T-helper 22 cell (primary cell): ENCODE measurements at regions not wholly inside any gene's neighbourhood (a gene's known extent, or its start where the extent isn't known, plus 50 kb on each side); places are given as distances from the start of the nearest gene placed in this dataset.

Experiments used
- DNase-seq: peaks from one replicate; pipeline ENCODE4 v3.0.0-alpha.2; 2020; ENCODE audit warnings: low read depth

DNA sequence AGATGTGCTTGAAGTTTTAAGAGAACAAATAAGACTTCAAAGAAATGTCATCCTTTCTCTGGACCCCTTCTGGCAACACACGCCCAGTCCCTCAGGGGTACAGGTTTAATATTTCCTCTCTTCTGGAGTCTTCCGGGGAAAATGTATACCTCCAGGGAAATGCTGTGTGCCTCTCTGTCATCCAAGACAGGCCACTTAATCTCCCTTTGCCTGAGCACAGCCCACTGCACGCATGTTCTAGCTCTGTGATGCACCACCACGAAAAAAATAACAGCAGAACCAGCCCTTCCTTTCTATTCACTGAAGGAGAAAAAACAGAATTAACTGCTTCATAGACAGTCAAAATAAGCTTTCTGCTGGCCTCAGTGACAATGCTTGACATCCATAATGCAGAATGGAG is 140.1 kb downstream of the RBFOX3 start:
- DNase-seq = no peak

- DNase-seq = no peak
Observed at GRCh38 chr17:79469646-79470045, 141.2 kb downstream of the RBFOX3 start.

GRCh38 chr17:79468183-79468944 is 142.5 kb downstream of the RBFOX3 start:
- no peak for DNase-seq

GRCh38 chr17:79466562-79467350 is 144.1 kb downstream of the RBFOX3 start:
- DNase-seq = no peak

- DNase-seq = no peak
Observed at GRCh38 chr17:79465681-79466025, 145.2 kb downstream of the RBFOX3 start.

- DNase-seq = no peak
Observed at GRCh38 chr17:79465011-79465680, 145.7 kb downstream of the RBFOX3 start.

DNA sequence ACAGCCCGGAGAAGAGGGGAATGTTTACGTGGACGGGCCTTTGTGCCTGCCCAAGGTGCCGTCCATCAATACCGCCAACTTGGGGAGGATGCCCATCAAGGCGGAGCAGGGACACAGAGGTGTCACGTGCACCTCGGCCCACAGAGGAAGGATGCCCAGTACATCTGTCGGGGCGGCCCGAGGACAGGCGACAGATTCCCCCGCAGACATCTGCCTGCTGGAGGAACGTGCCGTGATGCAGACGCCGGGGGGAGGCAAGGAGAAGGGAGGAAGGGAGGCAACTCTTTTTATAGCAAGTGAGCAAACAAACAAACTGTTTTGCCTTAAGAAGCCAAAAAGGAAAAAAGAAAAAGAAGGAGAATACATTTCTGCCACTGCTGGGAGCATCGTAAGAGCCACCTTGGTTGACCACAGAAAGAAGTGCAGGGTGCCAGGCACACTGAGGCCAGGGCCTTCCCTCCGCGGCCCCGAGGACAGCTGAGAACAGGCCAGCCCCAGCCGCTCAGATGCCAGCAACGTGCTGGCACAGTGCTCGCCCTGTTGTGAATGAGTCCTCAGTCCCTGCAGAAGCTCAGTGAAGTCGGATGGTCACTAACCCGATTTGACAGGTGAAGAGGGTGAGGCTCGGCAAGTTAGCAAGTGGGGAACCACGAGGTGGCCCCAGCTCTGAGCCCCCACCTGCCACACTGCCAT is 146.4 kb downstream of the RBFOX3 start:
- no peak for DNase-seq

- no peak for DNase-seq
Observed at GRCh38 chr17:79463421-79464317, 147.2 kb downstream of the RBFOX3 start.

DNA sequence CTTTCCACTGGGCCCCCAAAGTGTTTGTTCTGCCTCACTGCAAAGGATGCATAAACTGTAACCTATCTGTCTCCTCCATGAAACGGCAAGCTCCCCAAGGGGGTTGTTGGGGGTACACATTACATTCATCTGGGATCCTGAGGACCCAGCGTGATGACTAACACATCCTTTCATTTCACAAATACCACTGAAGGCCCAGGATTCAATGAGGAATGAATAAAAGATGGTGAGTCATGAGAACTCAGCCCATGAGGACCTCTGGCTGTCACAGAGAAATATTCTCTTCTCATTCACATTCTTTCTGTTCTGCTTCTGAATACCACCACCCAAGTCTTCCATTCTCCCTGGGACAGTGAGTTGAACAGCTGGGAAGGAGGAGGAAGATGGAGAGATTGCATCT is 149.8 kb downstream of the RBFOX3 start:
- no peak for DNase-seq

- DNase-seq = no peak
Observed at GRCh38 chr17:79459846-79460245, 151.0 kb downstream of the RBFOX3 start.

DNA sequence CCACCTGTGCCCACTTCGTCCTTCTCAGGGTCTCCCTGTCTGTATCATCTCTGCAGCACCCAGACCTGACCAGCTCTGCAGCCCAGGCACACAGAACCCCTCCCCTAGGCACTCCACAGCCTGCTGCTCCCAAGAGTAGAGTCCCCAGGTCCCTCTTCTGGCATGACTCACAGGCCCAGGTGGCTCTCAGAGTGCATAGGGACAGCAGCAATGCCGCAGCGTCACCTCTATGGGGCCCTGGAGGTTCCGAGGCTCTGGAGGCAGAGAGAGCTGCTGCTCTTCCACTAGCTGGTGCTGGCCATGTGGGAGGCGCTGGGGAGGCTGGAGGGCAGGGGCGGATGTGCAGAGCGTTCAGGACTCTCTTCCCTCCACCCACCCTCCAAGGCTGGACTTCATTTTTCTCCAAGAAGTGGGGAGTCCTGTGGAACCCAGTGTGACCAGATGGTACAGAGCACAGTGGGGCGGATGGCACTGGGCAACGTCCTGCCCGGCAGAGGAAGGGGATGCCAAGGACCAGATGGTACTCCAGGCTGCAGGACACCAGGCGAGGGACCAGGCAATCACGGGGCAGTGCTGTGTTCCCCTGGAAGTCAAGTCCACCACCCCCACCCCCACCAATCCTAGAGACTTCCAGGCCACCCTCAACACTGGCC is 151.7 kb downstream of the RBFOX3 start:
- no peak for DNase-seq

- no peak for DNase-seq
Observed at GRCh38 chr17:79458356-79458755, 152.5 kb downstream of the RBFOX3 start.

DNA sequence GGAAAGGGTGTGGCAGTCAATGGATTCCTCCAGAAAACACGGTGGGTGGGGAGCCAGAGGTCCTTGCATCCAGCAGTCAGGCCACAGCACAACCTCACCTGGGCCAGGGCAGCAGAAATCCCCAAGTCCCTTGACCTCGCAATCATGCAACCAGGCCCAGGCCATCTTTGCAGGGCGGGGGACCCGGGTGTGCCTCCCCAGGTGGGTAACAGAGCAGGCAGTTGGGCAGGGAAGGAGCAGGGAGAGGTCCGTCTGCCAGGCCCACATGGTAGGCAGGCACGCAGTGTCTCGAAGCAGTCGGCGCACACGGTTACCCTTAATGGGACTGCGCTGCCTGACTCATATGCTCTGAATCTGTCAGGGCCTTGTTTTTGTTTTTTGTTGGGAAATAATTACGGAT is 153.0 kb downstream of the RBFOX3 start:
- no peak for DNase-seq

DNA sequence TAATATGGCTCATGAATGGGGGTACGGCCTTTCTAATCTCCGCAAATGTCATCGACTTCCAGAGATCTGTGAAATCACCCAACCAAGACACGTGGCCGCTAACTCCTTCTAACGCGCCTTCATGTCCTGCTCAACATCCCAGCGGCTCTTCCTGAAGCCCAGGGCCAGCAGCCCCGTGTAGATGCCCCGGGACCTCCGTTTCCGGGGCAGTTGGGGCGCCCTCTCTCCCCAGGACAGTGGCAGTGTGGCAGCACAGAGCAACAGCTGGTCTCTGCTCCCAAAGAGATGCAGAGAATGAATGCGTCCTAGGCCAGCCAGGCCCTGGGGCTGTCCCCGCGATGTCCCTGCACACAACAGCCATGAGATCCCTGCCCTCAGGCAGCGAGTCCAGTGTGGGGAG is 153.5 kb downstream of the RBFOX3 start:
- no peak for DNase-seq

- no peak for DNase-seq
Observed at GRCh38 chr17:79455636-79456035, 155.2 kb downstream of the RBFOX3 start.

GRCh38 chr17:79454826-79455225 is 156.0 kb downstream of the RBFOX3 start:
- DNase-seq = no peak

DNA sequence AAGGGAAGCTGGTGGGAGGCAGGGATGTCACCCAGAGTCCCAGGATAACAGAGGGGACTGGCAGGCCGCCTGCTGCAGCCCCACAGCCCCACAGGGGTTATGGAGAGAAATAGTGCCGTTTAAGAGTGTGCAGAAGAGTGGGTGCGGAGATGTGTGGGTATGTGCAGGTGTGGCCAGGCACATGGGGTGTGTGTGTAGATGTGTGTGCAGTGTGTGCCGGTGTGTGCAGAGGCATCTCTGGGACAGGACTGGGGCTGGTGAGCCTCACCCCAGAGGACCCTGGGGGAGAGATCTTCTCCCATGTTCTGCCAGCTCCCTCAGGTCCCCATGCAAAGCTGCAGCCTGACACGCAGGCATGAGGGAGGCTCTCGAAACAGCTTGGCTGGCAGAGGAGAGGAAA is 157.4 kb downstream of the RBFOX3 start:
- no peak for DNase-seq

DNA sequence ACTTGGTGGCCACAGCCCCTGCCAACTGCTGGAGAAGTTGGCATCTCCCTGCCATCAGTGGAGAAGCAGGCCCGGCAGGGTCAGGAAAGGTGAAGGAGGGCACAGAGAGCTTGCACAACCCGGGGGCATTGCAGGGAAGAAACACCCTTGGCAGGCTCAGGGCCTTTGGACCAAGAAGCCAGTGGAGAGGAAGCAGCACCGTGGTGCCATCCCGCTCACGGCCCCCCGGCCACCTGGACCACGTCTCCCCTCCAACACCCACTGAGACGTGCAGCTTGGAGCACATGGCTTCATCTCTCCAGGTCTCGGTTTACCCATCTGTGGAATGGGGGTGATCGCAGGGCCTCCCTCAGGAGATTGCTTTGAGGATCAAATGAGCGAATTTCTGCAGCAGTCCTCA is 158.1 kb downstream of the RBFOX3 start:
- DNase-seq = no peak

DNA sequence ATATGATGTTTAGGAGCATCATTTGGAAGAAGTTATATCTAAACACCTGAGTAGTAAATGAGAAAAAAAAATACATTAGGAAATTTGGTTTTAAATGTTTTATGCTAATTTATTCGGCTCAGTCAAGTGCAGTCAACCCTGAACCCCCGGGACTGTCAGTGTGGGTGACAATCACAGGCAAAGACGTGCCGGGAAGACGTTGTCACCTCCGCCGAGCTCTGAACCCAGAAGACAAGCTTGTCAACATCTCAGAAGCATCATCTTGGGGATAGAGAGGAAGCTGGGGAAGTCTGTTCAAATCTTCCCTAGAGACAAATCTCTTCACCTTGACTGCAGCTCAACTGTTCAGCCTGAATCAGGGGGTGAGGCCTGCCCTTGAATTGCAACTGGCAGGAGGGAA is 159.7 kb downstream of the RBFOX3 start:
- DNase-seq = no peak

DNA sequence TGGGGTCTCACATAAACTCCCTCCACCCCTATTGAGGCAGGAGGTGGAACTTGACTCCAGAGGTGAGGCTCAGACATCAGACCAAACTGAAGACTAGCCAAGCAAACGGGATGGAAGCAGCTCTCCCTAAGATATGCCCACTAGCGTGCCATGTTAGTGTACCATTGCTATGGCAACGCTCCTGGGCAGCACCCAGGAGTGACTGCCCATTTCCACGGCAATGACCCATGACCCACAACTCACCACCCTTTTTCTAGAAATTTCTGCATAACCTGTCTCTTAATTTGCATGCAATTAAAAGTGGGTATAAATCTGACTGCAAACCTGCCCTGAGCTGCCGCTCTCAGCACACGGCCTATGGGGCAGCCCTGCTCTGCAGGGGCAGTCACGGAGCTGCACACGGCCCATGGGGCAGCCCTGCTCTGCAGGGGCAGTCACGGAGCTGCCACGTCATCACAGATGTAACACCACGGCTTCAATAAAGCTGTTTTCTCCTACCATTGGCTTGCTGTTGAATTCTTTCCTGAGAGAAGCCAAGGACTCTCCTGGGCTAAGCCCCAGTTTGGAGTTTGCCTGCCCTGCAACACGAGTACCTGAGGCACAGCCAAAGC is 164.3 kb downstream of the RBFOX3 start:
- DNase-seq = no peak

DNA sequence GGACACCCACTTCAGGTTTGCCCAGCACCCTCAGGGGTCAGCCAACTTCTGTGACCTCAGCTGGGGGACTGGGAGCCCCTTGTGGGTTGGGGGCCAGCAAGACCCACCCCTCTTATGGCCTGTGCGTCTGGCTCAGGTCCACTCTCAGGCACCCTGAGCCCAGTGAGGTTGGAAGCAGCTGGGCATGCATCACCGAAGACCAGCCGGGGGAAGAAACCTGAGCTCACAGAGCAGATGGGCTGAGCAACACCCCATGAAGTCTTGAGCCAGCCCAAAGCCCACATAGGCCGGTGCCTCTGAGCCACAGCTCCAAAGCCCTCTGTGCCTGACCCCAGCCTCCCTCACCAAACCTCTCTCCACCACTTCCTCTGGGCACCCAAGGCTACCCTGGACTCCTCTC is 166.7 kb downstream of the RBFOX3 start:
- no peak for DNase-seq
